BE2C (cell line): ENCODE measurements at regions not wholly inside any gene's neighbourhood (a gene's known extent, or its start where the extent isn't known, plus 50 kb on each side); places are given as distances from the start of the nearest gene placed in this dataset.
A peak's percentile ranks its signal among the peaks of the same experiment; 100 is the strongest.

ENCODE experiments used
- DNase-seq: peaks from one replicate; pipeline ENCODE4 v3.0.0-alpha.2; 2020
- H3K27me3 ChIP-seq: fragments of 250-450 bp; sonication (Bioruptor Pico); 2 replicates; pipeline ENCODE4 v1.5.1; 2020; ENCODE audit warnings: mild to moderate bottlenecking
- H3K36me3 ChIP-seq: fragments of 250-450 bp; sonication (Bioruptor Pico); 2 replicates; pipeline ENCODE4 v1.5.1; 2020; ENCODE audit warnings: mild to moderate bottlenecking
- H3K4me1 ChIP-seq: fragments of 250-450 bp; sonication (Bioruptor Pico); 2 replicates; pipeline ENCODE4 v1.5.1; 2020
- H3K4me3 ChIP-seq: 2 replicates; pipeline ENCODE4 v1.5.1; 2011; ENCODE audit warnings: low read depth, low read length
- H3K9me3 ChIP-seq: fragments of 250-450 bp; sonication (Bioruptor Pico); 2 replicates; pipeline ENCODE4 v1.5.1; 2020
- TF ChIP-seq, protein P1 (sequence below): IDR thresholded peaks from 2 replicates; pipeline ENCODE4 v1.5.1; 2012; ENCODE audit warnings: mild to moderate bottlenecking, low read depth, low read length

DNA sequence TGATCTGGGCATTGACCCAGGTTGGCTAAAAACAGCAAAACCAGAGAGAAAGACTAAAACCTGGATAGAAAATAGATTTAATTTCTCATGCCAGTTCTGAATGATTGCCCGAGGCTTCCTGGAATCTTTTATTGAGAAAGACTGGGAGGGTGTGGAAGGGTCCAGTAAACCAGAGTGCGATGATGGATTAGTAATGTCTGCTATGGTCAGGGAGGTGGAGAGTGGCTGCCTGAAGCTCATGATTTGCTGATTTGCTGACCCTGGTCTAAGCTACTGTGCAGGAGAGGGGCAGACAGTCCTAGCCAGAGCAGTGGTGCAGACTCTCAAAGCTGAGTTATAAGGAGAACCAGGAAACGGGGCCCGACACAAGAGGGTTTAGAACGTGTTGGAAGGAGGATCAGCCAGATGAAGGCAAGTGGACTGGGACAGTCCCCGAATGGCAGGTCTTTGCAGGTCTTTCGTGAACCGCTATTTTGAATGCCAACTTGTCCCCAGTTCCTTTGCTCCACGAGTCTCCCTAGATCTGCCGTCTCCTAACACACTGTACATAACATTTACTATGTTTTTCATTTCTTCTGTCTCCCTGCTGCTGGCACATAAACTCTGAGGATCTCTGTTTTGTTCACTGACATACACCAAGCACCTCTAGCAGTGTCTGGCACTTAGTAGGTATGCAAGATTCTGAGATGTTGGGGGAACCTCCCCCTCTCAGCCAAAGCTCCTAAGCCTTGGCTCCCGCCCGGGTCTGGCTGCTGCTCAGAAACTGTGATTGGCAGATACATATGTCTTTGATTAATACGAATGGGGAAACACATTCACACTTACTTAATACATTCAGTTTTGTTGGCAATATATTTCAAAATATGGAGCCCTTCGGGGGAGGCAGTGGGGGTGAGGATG lies 237.3 kb upstream of the TNRC6C start:
- peaks cover 3% of the 10 kb centered on the region; the same call in 1 of the 2 replicates for H3K4me1 ChIP-seq
- H3K9me3 ChIP-seq = no peaks in the 10 kb centered on the region
- H3K27me3 ChIP-seq = no peaks in the 10 kb centered on the region
- no peak for DNase-seq
- H3K36me3 ChIP-seq = no peaks in the 10 kb centered on the region
- H3K4me3 ChIP-seq = no peak overlapping the region
- TF ChIP-seq, protein P1, sequence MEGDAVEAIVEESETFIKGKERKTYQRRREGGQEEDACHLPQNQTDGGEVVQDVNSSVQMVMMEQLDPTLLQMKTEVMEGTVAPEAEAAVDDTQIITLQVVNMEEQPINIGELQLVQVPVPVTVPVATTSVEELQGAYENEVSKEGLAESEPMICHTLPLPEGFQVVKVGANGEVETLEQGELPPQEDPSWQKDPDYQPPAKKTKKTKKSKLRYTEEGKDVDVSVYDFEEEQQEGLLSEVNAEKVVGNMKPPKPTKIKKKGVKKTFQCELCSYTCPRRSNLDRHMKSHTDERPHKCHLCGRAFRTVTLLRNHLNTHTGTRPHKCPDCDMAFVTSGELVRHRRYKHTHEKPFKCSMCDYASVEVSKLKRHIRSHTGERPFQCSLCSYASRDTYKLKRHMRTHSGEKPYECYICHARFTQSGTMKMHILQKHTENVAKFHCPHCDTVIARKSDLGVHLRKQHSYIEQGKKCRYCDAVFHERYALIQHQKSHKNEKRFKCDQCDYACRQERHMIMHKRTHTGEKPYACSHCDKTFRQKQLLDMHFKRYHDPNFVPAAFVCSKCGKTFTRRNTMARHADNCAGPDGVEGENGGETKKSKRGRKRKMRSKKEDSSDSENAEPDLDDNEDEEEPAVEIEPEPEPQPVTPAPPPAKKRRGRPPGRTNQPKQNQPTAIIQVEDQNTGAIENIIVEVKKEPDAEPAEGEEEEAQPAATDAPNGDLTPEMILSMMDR = no peak

DNA sequence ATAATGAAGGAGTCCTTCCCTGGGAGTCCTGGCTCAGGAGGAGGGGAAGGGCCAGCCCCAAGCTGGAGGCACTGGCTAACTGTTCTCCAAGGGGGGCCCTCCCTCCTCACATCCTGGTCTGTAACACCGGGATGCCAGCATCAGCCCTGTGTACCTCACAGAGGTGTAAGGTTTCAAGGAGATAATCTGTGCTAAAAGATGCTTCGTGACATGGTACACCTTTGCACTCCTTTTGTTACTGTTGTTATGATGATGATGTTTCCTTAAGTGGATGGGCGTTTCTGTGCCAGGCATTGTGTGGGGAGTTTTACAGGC lies 236.7 kb upstream of the TNRC6C start:
- Histone ChIP-seq H3K27me3 (no peaks in the 10 kb centered on the region), H3K36me3 (no peaks in the 10 kb centered on the region), H3K4me1 (peaks cover 3% of the 10 kb centered on the region; the same call in 1 of the 2 replicates), H3K4me3 (no peak overlapping the region), H3K9me3 (no peaks in the 10 kb centered on the region)
- TF ChIP-seq, protein P1 = no peak
- no peak for DNase-seq

DNA sequence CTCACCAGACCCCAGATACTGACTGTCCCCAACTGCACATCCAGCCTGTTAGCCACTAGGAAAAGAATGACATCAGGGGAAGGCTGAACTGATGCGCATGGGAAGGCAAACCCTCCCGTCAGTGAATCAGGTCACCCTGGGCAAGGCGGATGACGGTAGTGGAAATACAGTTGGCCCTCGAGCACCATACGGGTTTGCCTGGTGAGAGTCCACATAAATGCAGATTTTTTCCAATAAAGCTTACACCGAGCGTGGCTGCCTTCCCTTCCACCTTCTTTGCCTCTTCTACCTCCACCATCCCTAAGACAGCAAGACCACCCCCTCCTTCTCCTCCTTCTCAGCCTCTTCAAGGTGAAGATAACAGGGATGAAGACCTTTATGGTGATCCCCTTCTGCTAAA lies 236.1 kb upstream of the TNRC6C start:
- Histone ChIP-seq H3K27me3 (no peaks in the 10 kb centered on the region), H3K4me3 (no peak overlapping the region), H3K4me1 (peaks cover 3% of the 10 kb centered on the region; the same call in 1 of the 2 replicates), H3K36me3 (no peaks in the 10 kb centered on the region), H3K9me3 (no peaks in the 10 kb centered on the region)
- no peak for DNase-seq
- TF ChIP-seq, protein P1 = no peak

DNA sequence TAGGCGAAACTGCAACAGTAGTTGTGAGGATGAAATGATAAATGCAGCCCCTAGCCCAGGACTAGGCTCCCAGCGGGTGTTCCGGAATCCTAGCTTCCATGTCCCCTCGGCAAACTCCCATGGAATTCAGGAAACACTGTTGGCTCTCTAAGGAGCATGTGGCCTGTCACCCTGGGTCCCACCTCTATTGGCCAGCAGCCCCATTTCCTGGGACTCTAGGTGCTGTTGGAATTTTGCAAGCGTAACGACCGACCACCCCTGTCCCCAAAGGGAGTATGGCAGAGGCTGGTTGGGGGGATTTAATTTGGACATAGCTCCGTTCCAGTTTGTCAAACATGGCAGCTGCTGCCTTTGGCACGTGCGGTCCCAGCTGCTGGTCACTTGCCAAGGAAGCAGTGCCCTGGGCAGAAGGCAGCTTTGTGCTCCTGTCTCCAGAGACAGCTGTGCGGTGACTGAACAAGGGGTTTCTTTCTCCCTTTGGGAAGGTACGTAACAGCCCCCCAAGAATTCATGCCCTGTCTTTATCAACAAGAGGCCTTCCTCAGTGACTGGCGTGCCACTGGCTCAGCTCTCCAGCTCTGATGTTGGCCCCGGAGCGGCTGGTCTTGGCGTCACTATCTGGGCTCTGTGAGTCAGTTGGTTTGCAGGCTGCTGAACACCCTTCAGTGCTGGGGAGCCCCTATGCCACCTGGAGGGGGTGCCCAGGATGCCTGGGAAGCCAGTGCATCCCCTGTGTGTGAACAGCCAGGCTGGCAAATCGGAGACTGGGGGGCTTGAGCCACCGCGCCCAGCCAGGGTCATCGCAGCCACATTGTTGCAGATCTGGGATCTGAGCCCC lies 235.2 kb upstream of the TNRC6C start:
- TF ChIP-seq, protein P1 = no peak
- H3K36me3 ChIP-seq = no peaks in the 10 kb centered on the region
- H3K27me3 ChIP-seq = no peaks in the 10 kb centered on the region
- DNase-seq = peak; percentile 45
- H3K4me1 ChIP-seq = peaks cover 7% of the 10 kb centered on the region
- no peak overlapping the region for H3K4me3 ChIP-seq
- no peaks in the 10 kb centered on the region for H3K9me3 ChIP-seq

DNA sequence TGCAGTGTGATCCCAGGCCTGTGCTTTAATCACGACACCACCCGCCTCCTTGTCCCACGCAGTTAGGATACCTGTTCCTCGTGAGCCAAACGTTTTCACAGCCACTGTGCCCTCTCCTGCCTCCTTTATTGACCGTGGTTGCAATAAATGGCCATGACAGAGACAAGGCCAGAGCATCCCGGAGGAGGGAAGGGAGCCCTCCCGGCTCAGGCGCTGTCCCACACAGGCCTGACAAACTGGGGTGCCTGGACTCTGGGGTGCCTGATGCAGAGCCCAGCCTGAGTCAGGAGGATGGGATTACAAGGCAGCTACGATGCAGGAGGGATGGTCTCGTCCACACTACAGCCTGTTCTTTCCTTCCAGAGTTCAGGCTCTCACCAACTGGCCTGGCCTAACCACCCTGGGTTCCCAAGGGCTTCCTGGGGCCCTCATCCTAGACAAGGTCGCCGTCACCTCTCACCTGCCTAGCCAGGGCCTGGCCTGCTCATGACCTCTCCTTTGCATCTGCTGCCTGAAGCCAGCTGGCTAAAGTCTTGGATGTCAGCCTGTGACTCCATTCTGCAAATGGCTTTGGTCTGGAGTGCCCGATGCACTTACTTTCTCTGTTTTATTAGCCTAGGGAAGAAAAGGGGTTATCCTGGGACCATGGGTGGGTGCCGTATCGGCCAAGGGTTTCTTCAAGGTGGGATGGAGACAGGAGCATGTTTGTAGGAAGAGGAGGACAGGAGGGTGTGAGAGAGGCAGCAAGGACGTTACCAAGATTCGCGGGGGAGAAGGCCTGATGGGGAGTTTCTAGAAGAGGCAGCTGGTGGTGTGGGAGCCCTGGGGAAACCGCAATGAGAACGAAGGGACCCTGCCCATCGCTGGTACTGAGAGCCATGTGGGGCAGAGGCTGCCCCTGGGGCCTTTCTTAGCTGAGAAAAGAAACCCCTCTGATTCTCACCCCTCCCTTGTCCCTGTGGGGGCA lies 234.3 kb upstream of the TNRC6C start:
- no peak for DNase-seq
- Histone ChIP-seq H3K4me1 (peaks cover 7% of the 10 kb centered on the region), H3K27me3 (no peaks in the 10 kb centered on the region), H3K36me3 (no peaks in the 10 kb centered on the region), H3K9me3 (no peaks in the 10 kb centered on the region), H3K4me3 (no peak overlapping the region)
- TF ChIP-seq, protein P1 = no peak
